Left lung (tissue), 4 donors: ENCODE measurements at regions not wholly inside any gene's neighbourhood (a gene's known extent, or its start where the extent isn't known, plus 50 kb on each side); places are given as distances from the start of the nearest gene placed in this dataset.

Source experiments
- ATAC-seq: fragments of 200-7000 bp; cut with Tn5 transposase; one replicate; pipeline ENCODE4 v1.9.1; 2020; ENCODE audit warnings: moderate library complexity
- DNase-seq, 4 donors: peaks; one replicate each; pipeline ENCODE4 v3.0.0-alpha.2; 2013 to 2020
- H3K27ac ChIP-seq, 2 donors: fragments of 200-600 bp; sonication (generic) in 1 of 2; one replicate each; pipeline versions ENCODE4 v1.5.0 to v1.8.0; 2020 to 2021
- H3K27me3 ChIP-seq, 2 donors: fragments of 200-600 bp; sonication (generic) in 1 of 2; one replicate each; pipeline versions ENCODE4 v1.5.0 to v1.8.0; 2020 to 2021
- H3K36me3 ChIP-seq, 2 donors: fragments of 200-600 bp; sonication (generic) in 1 of 2; one replicate each; pipeline versions ENCODE4 v1.5.0 to v1.8.0; 2020 to 2021
- H3K4me1 ChIP-seq, 2 donors: fragments of 200-600 bp; one replicate each; pipeline ENCODE4 v1.8.0; 2021
- H3K4me3 ChIP-seq, 2 donors: fragments of 200-600 bp; sonication (generic) in 1 of 2; one replicate each; pipeline versions ENCODE4 v1.5.0 to v1.8.0; 2020 to 2021; ENCODE audit warnings: mild to moderate bottlenecking in 1 of 2
- H3K9me3 ChIP-seq, 2 donors: fragments of 200-600 bp; sonication (generic) in 1 of 2; one replicate each; pipeline versions ENCODE4 v1.5.0 to v1.8.0; 2020 to 2021
- CTCF ChIP-seq, 2 donors: fragments of 200-600 bp; sonication (generic) in 1 of 2; IDR thresholded peaks; one replicate each; pipeline versions ENCODE4 v1.5.0 to v1.8.0; 2021; ENCODE audit warnings: antibody characterized with exemption in 2 of 2
- intact Hi-C, 2 donors: fragments of 100-400 bp; cut with DNase I; formaldehyde crosslinking; loops; one replicate each; pipeline versions ENCODE4 v1.11.2 to v1.14.2; 2022
- donor health status: DM: no; HTN: yes; CAD: no.
- donor health status: DM: no; HTN: no; CAD: no.

- no peak for ATAC-seq
- DNase-seq = no peak
- H3K36me3 ChIP-seq = no peaks in the 10 kb centered on the region
- H3K27me3 ChIP-seq = no peaks in the 10 kb centered on the region
- H3K4me1 ChIP-seq = no peaks in the 10 kb centered on the region
- no peak overlapping the region for H3K4me3 ChIP-seq
- peaks cover 0 to 3% of the 10 kb centered on the region in 2 donors for H3K9me3 ChIP-seq
- no peak overlapping the region for H3K27ac ChIP-seq
- intact Hi-C loops = loop anchor here in 1 of 2 donors (10.0 kb wide), 1 partner anchor 740 kb away; no protein-coding TSS in a partner anchor
- TF ChIP-seq CTCF (IDR thresholded peaks at IDR 0.05) = no peak
Measured at GRCh38 chr14:55734731-55735130, 154.7 kb downstream of the KTN1 start.

- no peak for TF ChIP-seq CTCF (IDR thresholded peaks at IDR 0.05)
- DNase-seq = no peak
- Histone ChIP-seq H3K4me1 (no peaks in the 10 kb centered on the region), H3K27me3 (no peaks in the 10 kb centered on the region), H3K4me3 (no peak overlapping the region), H3K27ac (no peak overlapping the region), H3K9me3 (peaks cover 0 to 3% of the 10 kb centered on the region in 2 donors), H3K36me3 (no peaks in the 10 kb centered on the region)
- intact Hi-C loops = loop anchor here in 1 of 2 donors (10.0 kb wide), 1 partner anchor 735 kb away; no protein-coding TSS in a partner anchor
- no peak for ATAC-seq
Measured at GRCh38 chr14:55739967-55740648, 160.1 kb downstream of the KTN1 start.

GRCh38 chr14:55740649-55740989 lies 160.6 kb downstream of the KTN1 start:
- H3K9me3 ChIP-seq = peaks cover 0 to 3% of the 10 kb centered on the region in 2 donors
- H3K4me3 ChIP-seq = no peak overlapping the region
- H3K27ac ChIP-seq = no peak overlapping the region
- no peaks in the 10 kb centered on the region for H3K27me3 ChIP-seq
- intact Hi-C loops = no loop called here
- DNase-seq = no peak
- no peaks in the 10 kb centered on the region for H3K4me1 ChIP-seq
- TF ChIP-seq CTCF (IDR thresholded peaks at IDR 0.05) = no peak
- no peaks in the 10 kb centered on the region for H3K36me3 ChIP-seq
- ATAC-seq = no peak

- no peak overlapping the region for H3K27ac ChIP-seq
- no peaks in the 10 kb centered on the region for H3K36me3 ChIP-seq
- peaks cover 0 to under 1% of the 10 kb centered on the region in 2 donors for H3K9me3 ChIP-seq
- DNase-seq (no peak), ATAC-seq (no peak)
- intact Hi-C loops = no loop called here
- no peak for TF ChIP-seq CTCF (IDR thresholded peaks at IDR 0.05)
- no peaks in the 10 kb centered on the region for H3K4me1 ChIP-seq
- no peaks in the 10 kb centered on the region for H3K27me3 ChIP-seq
- no peak overlapping the region for H3K4me3 ChIP-seq
Measured at GRCh38 chr14:55741240-55741639, 161.2 kb downstream of the KTN1 start.

GRCh38 chr14:55743551-55743950 lies 163.5 kb downstream of the KTN1 start:
- no peaks in the 10 kb centered on the region for H3K4me1 ChIP-seq
- no peaks in the 10 kb centered on the region for H3K36me3 ChIP-seq
- no peak overlapping the region for H3K4me3 ChIP-seq
- H3K27me3 ChIP-seq = no peaks in the 10 kb centered on the region
- H3K27ac ChIP-seq = no peak overlapping the region
- TF ChIP-seq CTCF (IDR thresholded peaks at IDR 0.05) = no peak
- intact Hi-C loops = no loop called here
- DNase-seq (no peak), ATAC-seq (no peak)
- H3K9me3 ChIP-seq = no peaks in the 10 kb centered on the region
